GM12874 (cell line): ENCODE measurements at regions not wholly inside any gene's neighbourhood (a gene's known extent, or its start where the extent isn't known, plus 50 kb on each side); places are given as distances from the start of the nearest gene placed in this dataset.

Experiments
- TF ChIP-seq, protein P1 (sequence below): IDR thresholded peaks from 2 replicates; pipeline ENCODE4 v1.5.1; 2011; ENCODE audit warnings: low read depth, mild to moderate bottlenecking, control low read depth, low read length, moderate library complexity; ENCODE audit not compliant: insufficient read depth

DNA sequence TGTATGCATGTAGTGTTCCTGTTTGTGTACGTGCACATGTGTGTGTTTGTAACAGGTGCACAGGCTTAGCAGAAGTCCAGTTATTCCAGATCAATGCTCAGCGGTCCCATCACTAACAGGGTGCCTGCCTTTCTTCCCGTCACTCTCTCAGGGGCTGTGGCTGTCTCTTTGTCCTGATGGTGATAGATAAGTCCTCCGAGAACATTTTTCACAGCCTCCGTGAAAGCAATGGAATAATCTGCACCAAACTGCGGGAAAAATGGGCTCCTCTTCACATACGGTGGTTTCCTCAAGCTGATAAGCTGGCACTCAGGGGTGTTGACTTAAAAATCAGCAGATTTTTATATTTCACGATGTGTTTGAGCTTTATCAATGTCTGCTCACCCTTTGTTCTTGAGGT, 342.3 kb downstream of the TMEM114 start:
- TF ChIP-seq, protein P1, sequence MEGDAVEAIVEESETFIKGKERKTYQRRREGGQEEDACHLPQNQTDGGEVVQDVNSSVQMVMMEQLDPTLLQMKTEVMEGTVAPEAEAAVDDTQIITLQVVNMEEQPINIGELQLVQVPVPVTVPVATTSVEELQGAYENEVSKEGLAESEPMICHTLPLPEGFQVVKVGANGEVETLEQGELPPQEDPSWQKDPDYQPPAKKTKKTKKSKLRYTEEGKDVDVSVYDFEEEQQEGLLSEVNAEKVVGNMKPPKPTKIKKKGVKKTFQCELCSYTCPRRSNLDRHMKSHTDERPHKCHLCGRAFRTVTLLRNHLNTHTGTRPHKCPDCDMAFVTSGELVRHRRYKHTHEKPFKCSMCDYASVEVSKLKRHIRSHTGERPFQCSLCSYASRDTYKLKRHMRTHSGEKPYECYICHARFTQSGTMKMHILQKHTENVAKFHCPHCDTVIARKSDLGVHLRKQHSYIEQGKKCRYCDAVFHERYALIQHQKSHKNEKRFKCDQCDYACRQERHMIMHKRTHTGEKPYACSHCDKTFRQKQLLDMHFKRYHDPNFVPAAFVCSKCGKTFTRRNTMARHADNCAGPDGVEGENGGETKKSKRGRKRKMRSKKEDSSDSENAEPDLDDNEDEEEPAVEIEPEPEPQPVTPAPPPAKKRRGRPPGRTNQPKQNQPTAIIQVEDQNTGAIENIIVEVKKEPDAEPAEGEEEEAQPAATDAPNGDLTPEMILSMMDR: no peak

DNA sequence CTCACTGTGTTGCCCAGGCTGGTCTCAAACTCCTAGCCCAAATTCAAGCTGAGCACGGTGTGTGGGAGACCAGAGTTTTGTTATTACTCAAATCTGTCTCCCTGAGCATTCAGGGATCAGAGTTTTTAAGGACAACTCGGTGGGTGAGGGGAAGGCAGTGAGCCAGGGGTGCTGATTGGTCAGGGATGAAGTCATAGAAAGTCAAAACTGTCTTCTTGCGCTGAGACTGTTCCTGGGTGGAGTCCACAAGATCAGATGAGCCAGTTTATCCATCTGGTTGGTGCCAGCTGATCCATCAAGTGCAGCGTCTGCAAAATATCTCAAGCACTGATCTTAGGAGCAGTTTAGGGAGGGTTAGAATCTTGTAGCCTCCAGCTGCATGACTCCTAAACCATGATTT, 346.3 kb downstream of the TMEM114 start:
- TF ChIP-seq, protein P1: no peak

DNA sequence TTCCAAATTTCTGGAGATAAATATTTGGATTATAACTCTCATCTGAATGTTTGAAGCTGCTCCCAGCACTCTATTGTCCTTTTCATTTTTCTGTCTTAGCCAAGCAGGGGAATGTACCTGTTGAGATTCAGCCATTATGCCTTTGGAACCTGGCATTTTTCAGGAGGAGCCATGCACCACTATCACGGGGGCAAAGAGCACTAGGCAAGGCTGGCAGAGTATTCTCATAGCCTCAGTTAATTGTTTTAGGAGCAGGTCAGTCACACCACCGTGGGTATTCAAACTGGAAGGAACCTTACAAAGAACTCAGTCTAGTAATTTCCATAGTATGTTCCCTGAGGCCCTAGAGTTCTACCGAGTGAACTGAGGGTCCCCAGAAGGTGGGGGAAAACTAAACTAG, 348.9 kb downstream of the TMEM114 start:
- TF ChIP-seq, protein P1: no peak

DNA sequence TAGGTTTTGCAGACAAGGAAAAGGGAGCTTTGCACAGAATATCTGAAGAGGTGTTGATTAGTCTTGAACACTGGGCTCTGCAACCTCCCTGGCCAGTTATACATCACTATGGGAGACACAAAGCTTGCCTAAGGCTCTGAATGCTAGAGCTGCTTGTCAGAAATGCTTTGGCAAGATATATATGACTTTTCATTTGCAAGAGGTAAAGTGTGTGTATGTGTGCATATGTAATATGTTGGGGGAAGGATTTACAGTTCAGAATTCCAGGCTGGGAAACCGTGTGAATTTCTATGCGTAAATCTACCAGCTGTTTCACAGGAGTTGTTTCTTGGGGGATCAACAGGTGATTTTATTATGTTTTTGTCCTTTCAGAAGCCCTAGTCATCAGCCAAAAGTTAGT, 350.9 kb downstream of the TMEM114 start:
- TF ChIP-seq, protein P1: no peak

DNA sequence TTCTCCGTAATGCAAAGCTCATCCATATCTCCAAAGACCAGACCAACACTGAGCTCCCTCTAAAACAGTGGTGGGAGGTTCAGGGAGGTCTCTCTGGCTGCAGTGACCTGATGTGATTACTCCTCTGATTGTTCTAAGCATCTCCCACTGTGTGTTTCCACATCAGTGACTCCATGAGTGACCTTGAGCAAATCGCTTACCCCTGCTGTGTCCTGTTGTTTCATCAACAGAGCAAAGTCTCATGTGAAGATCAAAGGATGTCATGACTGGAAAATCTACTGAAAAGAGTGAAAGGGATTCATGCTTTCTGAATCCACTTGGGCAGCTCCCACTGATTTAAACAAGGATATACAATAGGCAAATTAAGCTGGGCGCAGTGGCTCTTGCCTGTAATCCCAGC, 352.9 kb downstream of the TMEM114 start:
- TF ChIP-seq, protein P1: no peak

DNA sequence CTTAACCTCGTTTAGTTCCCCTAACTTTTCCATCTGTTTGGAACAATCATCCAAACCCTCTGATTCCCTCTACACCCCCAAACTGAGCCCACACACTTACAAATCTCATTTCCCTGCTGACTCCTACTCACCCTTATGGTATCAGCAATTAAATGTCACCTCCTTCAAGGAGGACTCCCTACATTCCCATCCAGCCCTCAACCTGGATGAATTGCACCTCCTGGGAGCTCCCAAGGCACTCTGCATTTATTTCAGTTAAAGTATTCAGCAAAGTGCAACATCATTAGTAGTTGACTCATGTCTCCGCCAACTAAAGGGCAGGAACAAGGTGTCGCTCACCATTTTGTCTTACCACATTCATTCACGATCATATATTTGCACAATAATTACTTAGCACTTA, 353.5 kb downstream of the TMEM114 start:
- TF ChIP-seq, protein P1: no peak

DNA sequence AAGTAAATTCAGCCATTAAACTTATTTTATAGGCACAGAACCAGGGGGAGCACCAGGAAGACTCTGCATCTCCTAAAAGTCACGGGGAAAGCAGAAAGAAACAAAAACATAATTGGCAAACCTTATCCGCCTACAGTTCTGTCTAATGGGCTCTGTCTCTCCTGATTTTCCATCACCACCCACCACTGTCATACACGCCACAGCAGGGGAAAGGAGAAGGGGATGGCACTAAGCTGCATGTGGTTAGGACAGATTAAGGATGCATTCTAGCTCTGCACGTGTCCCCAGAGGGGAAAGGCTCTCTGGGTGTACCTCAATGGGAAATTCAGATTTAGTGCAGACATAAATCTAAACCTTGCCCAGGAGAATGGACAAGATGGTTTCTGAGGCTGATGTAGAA, 359.8 kb downstream of the TMEM114 start:
- TF ChIP-seq, protein P1: no peak
